HG03521 (cell line): ENCODE measurements at regions not wholly inside any gene's neighbourhood (a gene's known extent, or its start where the extent isn't known, plus 50 kb on each side); places are given as distances from the start of the nearest gene placed in this dataset.

Experiments used
- ATAC-seq: cut with Tn5 transposase; IDR thresholded peaks from one replicate; pipeline ENCODE4 v1.9.1; 2021; ENCODE audit warnings: mild to moderate bottlenecking, moderate library complexity; ENCODE audit not compliant: unreplicated experiment

GRCh38 chr4:35963974-35964515, 280.3 kb downstream of the ARAP2 start:
- no peak for ATAC-seq

- ATAC-seq: peak; percentile 50
These were observed 279.0 kb downstream of the ARAP2 start for GRCh38 chr4:35965300-35965699.

- peak; percentile 37 for ATAC-seq
These were observed 277.7 kb downstream of the ARAP2 start for GRCh38 chr4:35966566-35966965.

- no peak for ATAC-seq
These were observed 273.9 kb downstream of the ARAP2 start for GRCh38 chr4:35970366-35970960.

- ATAC-seq: no peak
These were observed 271.5 kb downstream of the ARAP2 start for GRCh38 chr4:35972814-35973213.

- no peak for ATAC-seq
These were observed 268.5 kb downstream of the ARAP2 start for GRCh38 chr4:35975617-35976355.

DNA sequence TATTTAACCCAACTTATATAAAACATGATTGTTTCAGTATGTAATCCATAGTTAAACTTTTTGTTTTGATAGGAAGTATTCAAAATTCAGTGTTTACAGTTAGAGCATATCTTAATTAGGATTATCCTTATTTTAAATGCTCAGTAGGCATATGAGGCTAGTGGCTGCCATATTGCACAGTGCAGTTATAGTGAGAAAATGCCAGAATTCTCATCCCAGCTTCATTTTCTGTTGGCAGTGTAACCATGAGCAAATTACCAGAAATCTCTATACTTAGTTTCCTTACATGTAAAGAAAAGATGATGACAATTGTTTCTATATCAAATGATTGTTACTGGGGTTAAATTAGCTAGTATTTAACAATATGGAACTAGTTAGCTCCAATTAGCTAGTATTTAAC, 265.8 kb downstream of the ARAP2 start:
- ATAC-seq: no peak

GRCh38 chr4:35982318-35982717, 262.0 kb downstream of the ARAP2 start:
- no peak for ATAC-seq

DNA sequence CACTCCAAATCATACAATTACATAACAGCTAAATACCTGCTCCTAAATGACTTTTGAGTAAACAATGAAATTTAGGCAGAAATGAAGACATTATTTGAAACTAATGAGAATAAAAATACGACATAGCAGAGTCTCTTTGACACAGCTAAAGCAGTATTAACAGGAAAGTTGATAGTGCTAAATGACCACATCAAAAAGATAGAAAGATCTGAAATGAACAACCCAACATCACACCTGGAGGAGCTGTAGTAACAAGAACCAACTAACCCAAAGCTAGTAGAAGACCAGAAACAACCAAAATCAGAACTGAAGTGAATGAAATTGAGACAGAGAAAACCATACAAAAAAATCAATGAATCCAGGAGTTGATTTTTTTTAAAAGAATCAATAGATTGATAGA, 257.8 kb downstream of the ARAP2 start:
- ATAC-seq: no peak

DNA sequence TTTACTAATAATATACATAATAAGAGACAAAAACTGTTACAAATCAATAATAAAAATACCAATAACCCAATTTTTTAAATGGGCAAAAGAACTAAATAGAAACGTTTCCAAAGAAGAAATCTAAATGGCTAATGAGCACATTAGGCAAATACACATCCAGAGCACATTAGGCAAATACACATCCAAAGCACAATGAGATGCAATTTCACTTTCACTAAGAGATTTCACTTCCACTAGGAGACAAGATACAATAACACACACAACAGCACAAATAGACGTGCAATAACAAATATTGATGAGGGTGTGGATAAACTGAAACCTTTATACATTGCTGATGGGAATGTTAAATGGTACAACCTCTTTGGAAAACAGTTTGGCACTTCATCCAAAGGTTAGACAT, 250.7 kb downstream of the ARAP2 start:
- ATAC-seq: no peak

DNA sequence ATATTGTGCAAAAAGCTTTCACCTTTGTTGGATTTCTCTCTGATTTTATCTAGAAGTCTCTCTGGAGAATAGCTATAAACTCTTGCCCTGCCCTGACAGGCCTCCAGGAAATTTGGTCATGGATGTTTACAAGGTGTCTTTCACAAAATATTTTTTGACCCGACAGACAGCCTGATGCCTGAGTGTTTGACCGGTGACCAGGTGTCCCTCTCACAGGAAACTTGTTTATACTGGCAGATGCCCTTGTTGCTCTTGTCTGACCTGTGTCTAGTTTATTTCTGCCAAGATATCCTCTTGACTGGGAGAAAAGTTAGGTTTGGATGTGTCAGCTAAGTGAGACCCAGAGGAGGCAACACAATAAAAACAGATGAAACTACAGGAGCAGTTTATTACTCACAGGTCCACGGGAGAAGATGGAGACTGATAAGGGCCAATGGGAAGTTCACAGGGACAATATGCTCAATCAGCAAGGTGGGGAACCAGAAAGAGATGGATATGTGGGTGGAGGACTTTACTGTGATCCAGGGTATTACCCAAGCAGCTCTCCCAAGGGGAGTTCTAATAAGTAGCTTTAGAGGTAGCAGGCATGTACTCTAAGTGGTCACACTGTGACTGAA, 243.3 kb downstream of the ARAP2 start:
- no peak for ATAC-seq

- no peak for ATAC-seq
These were observed 241.3 kb downstream of the ARAP2 start for GRCh38 chr4:36003051-36003450.

GRCh38 chr4:36004204-36004851, 240.0 kb downstream of the ARAP2 start:
- no peak for ATAC-seq

GRCh38 chr4:36006226-36006625, 238.1 kb downstream of the ARAP2 start:
- no peak for ATAC-seq

DNA sequence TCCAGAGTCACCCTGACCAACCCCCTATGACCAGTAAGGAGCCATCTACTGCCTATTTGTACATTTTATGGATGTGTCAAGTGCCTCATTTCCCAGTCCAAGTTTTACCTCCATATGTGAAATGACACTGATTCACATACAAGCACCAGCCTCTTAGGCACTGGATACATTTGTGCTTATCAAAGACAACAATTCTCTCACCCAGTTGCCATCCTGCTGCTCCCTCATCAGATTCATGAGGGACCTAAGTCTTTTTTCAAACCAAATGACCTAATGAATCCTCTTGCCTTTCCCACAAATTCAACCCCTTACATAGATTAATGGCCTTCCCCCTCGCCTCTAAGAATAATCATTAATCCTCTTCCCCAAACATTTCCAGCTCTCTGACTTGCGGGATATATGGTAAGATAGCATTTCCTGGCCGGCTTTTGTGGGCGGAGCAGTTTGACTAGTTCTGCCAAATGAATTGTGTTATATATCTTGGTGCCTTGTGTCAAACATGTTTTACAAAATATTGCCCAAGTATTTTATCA, 233.9 kb downstream of the ARAP2 start:
- no peak for ATAC-seq

GRCh38 chr4:36011381-36011780, 232.9 kb downstream of the ARAP2 start:
- no peak for ATAC-seq

- no peak for ATAC-seq
These were observed 231.8 kb downstream of the ARAP2 start for GRCh38 chr4:36012503-36012902.

DNA sequence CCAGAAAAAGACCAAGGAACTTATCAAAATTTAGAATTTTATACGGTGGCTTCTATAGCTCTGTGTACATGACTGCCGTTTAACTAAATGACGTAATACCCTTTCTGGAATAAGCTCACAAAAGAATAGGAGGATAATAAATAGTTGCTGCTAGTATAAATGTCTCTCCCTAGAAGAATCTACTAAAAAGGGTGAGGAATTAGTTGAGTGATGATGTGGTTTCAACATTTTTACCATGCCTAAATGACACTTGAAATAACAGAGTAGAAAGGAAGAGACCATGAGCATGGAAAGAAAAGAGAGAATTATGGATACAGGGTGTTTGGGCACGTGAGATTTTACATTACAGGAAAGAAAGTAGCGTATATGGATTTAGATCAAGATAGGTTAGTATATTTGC, 231.1 kb downstream of the ARAP2 start:
- ATAC-seq: no peak
